ENCODE measurements at regions not wholly inside any gene's neighbourhood (a gene's known extent, or its start where the extent isn't known, plus 50 kb on each side); places are given as distances from the start of the nearest gene placed in this dataset.

DNA sequence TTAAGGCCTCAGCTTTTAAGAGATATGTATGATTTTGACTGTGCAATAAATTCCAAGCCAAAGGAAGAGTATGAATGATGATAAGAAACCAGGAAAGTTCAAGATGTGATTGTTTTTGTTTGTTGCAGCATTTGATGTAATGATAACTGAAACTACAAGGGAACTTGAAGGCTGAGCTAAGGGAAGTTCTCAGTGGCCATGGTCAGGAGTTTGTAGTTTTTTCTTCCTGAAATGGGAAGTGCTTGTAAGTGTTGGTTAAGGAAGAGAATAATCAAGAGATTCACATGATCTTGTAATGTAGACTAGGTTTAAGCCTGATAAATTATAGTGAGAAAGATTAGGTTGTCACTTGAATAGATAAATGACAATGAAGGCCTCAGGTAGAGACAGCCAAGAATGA lies 53.4 kb downstream of the PTCHD4 start:
- no peak for TF ChIP-seq CTBP1 (IDR thresholded peaks at IDR 0.05; ENCODE audit: borderline replicate concordance)
- no peak for TF ChIP-seq L3MBTL2 (conservative IDR thresholded peaks at IDR 0.05)
- no peak for TF ChIP-seq TARDBP (IDR thresholded peaks at IDR 0.05)
- no peak for TF ChIP-seq HDGF (IDR thresholded peaks at IDR 0.05; ENCODE audit: borderline replicate concordance)
- TF ChIP-seq NFRKB (IDR thresholded peaks at IDR 0.05): no peak
- no peak for TF ChIP-seq BHLHE40 (IDR thresholded peaks at IDR 0.05; ENCODE audit: borderline replicate concordance)
- TF ChIP-seq SP1 (IDR thresholded peaks at IDR 0.05): no peak
- TF ChIP-seq ELF4 (IDR thresholded peaks at IDR 0.05): no peak
- TF ChIP-seq FOXK2 (IDR thresholded peaks at IDR 0.05): no peak
- no peak for TF ChIP-seq SUZ12 (IDR thresholded peaks at IDR 0.05)
- no peak for DNase-seq (ENCODE audit: extremely low spot score)
- ChIA-PET POLR2A (no interaction called here), CTCF (no interaction called here)

DNA sequence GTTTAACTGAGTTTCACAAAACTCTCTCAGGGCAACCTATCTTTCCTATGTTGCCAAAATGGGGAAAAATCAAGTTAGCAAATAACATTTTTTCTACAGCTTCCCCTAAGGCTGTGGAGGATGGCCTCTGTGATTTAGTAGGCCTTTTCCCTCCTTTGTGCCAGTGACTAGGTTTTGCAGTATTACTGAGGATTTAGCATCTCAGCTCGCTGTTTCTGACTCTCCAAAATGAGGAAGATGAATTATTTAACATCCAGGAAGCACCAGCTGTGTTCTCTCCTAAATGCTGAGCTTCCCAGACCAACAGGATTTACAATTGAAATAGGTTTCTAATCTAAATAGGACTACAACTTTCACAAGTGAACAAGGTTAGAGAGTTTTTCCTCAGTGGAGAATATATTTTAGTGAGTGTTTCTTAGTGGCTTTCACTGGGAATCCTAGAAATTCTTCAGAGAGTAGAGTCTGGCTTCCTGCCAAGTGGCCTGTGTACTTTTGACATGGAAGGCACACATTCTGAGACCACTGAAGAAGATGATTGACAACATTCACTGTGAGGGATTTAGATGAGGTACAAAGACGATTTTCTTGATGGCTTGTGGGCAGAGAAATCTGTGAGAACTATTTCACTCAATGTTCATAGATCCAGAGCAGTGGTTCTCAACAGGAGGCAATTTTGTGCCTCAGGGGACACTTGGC lies 62.4 kb downstream of the PTCHD4 start:
- TF ChIP-seq BHLHE40 (IDR thresholded peaks at IDR 0.05; ENCODE audit: borderline replicate concordance) (no peak), ARNT (IDR thresholded peaks at IDR 0.05) (no peak)
- ChIA-PET POLR2A (no interaction called here), CTCF (no interaction called here)
- DNase-seq (ENCODE audit: extremely low spot score): no peak

DNA sequence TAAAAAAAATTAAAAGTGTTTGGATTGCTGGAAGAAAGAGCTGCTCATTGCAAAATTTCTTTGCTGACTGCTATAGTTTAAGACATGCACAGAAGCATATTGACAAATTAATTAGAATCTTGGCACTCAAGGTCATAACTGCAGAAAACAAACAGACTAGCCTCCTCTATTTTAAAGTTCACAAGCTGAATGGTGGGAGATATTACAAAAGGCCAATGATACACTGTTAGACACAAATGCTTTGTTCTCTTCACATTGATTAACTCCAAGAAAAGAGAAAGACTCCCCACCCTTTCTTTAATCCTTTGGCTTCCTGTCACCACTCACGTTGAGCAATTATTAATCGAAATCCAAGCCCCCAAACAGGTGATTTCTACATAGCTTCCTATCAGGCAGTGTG lies 69.1 kb downstream of the PTCHD4 start:
- ChIA-PET CTCF (interaction anchor here (0.5 kb wide), 1 partner anchor 1765 kb away, joined by 4 read pairs; no protein-coding TSS in a partner anchor), POLR2A (no interaction called here)

DNA sequence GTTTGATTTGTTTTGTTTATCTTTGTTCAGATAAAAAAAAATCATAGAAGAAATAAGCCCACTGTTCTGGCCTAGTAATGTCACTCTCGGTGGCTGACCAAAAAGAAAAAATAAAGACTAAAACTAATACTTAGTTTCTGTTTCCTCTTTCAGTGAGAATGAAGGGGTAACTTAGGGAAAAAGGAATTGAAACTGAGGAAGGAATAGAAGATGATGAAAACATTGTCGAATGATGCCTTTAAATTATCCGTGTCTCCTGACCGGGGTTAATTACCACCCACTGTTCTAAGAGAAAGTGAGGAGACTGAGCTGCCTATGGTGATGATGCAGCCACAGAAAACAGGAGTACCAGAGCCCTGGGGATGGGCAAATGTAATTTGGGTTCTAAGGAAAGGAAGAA lies 73.1 kb downstream of the PTCHD4 start:
- TF ChIP-seq FOXA1 (IDR thresholded peaks at IDR 0.05): no peak
- no peak for TF ChIP-seq FOXM1 (IDR thresholded peaks at IDR 0.05; ENCODE audit: borderline replicate concordance)
- TF ChIP-seq NFRKB (IDR thresholded peaks at IDR 0.05): no peak
- TF ChIP-seq TARDBP (IDR thresholded peaks at IDR 0.05): no peak
- CTCF ChIA-PET: no interaction called here
- POLR2A ChIA-PET: no interaction called here
- DNase-seq (ENCODE audit: extremely low spot score): no peak

More for the DNA sequence above, 69.1 kb downstream of the PTCHD4 start:
- TF ChIP-seq FOXA1 (IDR thresholded peaks at IDR 0.05) (no peak), SUZ12 (IDR thresholded peaks at IDR 0.05) (no peak)
- no peak for DNase-seq (ENCODE audit: extremely low spot score)

DNA sequence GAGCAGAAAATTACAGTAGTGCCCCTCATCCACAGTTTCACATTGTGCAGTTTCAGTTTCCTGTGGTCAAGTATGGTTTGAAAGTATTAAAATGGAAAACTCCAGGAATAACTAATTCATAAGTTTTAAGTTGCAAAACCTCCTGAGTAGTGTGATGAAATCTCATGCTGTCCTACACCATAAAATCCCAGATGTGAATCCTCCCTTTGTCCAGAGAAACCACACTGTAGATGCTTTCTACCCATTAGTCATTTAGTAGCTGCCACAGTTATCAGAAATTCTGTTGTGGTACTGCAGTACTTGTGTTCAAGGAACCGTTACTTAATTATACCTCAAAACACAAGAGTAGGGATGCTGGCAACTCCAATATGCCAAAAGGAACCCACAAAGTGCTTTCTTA lies 74.7 kb downstream of the PTCHD4 start:
- TF ChIP-seq ARNT (IDR thresholded peaks at IDR 0.05) (no peak), L3MBTL2 (conservative IDR thresholded peaks at IDR 0.05) (no peak), TARDBP (IDR thresholded peaks at IDR 0.05) (no peak), ELF4 (IDR thresholded peaks at IDR 0.05) (no peak), NFRKB (IDR thresholded peaks at IDR 0.05) (no peak), LEF1 (IDR thresholded peaks at IDR 0.05; ENCODE audit: borderline replicate concordance) (no peak), SP1 (IDR thresholded peaks at IDR 0.05) (no peak), HDGF (IDR thresholded peaks at IDR 0.05; ENCODE audit: borderline replicate concordance) (no peak), ZNF384 (IDR thresholded peaks at IDR 0.05) (no peak), CTBP1 (IDR thresholded peaks at IDR 0.05; ENCODE audit: borderline replicate concordance) (no peak), FOXA1 (IDR thresholded peaks at IDR 0.05) (no peak), BHLHE40 (IDR thresholded peaks at IDR 0.05; ENCODE audit: borderline replicate concordance) (no peak), FOXK2 (IDR thresholded peaks at IDR 0.05) (no peak)
- TF ChIP-seq, protein P1, sequence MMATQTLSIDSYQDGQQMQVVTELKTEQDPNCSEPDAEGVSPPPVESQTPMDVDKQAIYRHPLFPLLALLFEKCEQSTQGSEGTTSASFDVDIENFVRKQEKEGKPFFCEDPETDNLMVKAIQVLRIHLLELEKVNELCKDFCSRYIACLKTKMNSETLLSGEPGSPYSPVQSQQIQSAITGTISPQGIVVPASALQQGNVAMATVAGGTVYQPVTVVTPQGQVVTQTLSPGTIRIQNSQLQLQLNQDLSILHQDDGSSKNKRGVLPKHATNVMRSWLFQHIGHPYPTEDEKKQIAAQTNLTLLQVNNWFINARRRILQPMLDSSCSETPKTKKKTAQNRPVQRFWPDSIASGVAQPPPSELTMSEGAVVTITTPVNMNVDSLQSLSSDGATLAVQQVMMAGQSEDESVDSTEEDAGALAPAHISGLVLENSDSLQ (IDR thresholded peaks at IDR 0.05): no peak
- CTCF ChIA-PET: no interaction called here
- DNase-seq (ENCODE audit: extremely low spot score): no peak
- POLR2A ChIA-PET: no interaction called here

DNA sequence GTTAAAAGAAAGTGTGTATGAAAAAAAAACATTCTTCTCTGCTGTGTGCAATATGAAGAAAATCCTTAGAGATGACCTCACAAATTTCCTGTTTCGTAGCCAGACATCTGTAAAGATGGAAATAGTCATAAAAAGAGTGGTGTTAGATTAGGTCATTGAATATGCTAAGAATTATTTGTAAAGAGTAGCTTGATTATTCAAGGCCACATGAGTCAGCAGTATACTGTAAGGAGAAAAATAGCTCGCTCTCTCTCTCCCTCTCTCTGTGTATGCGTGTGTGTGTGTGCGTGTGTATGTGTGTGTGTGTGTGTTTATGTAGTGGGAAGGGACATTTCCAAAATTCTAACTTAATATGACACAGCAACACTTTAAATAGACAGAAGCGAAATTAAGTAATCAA lies 78.8 kb downstream of the PTCHD4 start:
- DNase-seq (ENCODE audit: extremely low spot score): no peak
- POLR2A ChIA-PET: no interaction called here
- CTCF ChIA-PET: no interaction called here
- no peak for TF ChIP-seq FOXM1 (IDR thresholded peaks at IDR 0.05; ENCODE audit: borderline replicate concordance)

DNA sequence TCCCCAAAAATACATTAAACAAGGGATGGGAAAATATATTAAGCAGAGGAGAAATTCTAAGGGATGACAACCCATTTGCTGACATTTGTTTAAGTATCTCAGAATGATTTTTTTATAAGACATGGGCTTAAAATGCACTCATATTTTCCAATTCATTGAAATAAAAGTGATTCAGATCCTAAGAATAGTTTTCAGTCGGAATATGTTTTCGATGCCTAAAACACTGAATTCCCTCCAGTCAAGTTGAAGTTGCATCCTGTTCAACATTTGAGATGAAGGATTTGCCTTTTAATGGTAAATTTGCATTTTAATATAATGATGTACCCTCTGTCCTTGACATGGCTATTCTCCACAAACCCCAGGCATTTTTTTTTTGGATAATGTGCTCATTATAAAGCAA lies 79.3 kb downstream of the PTCHD4 start:
- no peak for DNase-seq (ENCODE audit: extremely low spot score)
- ChIA-PET POLR2A (no interaction called here), CTCF (no interaction called here)
- no peak for TF ChIP-seq ARNT (IDR thresholded peaks at IDR 0.05)
- no peak for TF ChIP-seq NFRKB (IDR thresholded peaks at IDR 0.05)

DNA sequence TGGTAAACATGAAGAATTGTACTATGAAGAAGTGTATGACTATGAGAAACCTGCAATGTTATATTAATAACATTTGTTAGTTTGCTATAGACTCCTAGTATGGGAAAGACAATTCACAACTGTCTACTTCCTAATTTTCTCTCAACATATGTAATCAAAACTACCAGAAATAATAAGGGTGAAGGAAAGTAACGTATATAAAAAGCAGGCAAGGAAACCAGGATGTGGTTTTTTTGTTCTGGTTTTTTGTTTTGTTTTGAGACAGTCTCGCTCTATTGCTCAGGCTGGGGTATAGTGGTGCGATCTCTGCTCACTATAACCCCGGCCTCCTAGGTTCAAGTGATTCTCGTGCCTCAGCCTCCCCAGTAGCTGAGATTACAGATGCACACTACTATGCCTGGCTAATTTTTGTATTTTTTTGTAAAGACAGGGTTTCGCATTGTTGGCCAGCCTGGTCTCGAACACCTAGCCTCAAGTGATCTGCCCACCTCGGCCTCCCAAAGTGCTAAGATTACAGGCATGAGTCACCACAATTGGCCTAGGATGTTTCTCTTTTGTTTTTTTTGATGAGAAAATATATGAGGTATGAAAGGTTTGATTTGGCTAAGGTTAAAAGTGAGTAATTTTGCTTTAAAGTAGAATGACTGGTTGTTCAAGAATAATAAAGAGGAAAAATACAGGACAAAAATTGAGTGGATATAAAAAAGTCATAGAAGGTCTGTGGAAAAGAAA lies 83.1 kb downstream of the PTCHD4 start:
- no peak for TF ChIP-seq SP1 (IDR thresholded peaks at IDR 0.05)
- TF ChIP-seq BHLHE40 (IDR thresholded peaks at IDR 0.05; ENCODE audit: borderline replicate concordance): no peak
- TF ChIP-seq TARDBP (IDR thresholded peaks at IDR 0.05): no peak
- no peak for TF ChIP-seq LEF1 (IDR thresholded peaks at IDR 0.05; ENCODE audit: borderline replicate concordance)
- no peak for TF ChIP-seq ARNT (IDR thresholded peaks at IDR 0.05)
- TF ChIP-seq, protein P1 (IDR thresholded peaks at IDR 0.05): no peak
- DNase-seq (ENCODE audit: extremely low spot score): no peak
- CTCF ChIA-PET: no interaction called here
- POLR2A ChIA-PET: no interaction called here
